NT2/D1 (cell line): ENCODE measurements at regions not wholly inside any gene's neighbourhood (a gene's known extent, or its start where the extent isn't known, plus 50 kb on each side); places are given as distances from the start of the nearest gene placed in this dataset.

Experiments
- SUZ12 ChIP-seq: IDR thresholded peaks from 2 replicates; pipeline ENCODE4 v1.6.1; 2011; ENCODE audit not compliant: insufficient read length, insufficient read depth; ENCODE audit errors: extremely low read depth
- YY1 ChIP-seq: IDR thresholded peaks from 2 replicates; pipeline ENCODE4 v1.6.1; 2011; ENCODE audit not compliant: insufficient read length, insufficient read depth
- ZNF274 ChIP-seq: IDR thresholded peaks from 2 replicates; pipeline ENCODE4 v1.6.1; 2011; ENCODE audit warnings: mild to moderate bottlenecking, low read depth, low read length

DNA sequence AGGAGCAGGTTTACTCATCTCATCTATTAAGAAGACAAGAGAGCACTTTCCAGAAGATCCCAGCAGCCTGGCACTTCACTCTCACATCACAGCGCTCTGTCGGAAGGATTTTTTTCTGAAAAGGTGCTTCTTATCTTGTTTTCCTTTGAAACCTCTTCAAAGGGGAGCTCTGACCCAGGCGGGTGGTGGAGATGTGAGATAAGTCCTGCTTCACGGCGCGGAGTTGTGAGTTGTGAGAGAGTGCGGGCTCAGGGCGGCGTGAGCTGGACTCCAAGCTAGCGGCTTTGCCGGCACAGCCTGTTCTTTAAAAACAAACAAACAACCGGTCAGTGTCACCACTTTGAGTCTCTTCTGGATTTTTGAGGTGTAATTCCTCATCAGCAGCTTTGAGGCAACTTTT is 169.0 kb upstream of the ARGLU1 start:
- no peak for TF ChIP-seq ZNF274
- TF ChIP-seq YY1 = no peak
- no peak for TF ChIP-seq SUZ12
